ENCODE measurements at regions not wholly inside any gene's neighbourhood (a gene's known extent, or its start where the extent isn't known, plus 50 kb on each side); places are given as distances from the start of the nearest gene placed in this dataset.

DNA sequence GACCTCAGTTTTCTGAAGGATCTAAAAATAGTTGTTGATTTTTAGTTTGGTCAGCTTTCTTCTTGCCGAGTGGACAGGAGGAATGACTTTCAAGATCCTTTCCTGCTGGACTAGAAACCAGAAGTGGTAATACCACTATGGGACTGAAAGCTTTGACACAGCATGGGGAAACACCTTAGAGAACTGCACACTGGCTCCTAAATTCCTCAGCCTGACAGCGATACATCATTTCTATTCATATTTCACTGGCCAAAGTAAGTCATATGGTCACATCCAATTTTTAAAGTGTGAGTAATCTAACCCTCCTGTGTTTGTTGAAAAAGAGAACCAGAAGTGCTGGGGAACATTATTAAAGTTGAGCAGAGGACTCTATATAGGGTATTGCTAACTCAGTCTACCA, 244.7 kb upstream of the MMADHC start:
- no peaks in the 10 kb centered on the region for H3K36me3 ChIP-seq (ENCODE audit: control insufficient read depth in 1 of 2, insufficient read depth in 2 of 2, low read length in 2 of 2)
- H3K4me1 ChIP-seq (ENCODE audit: control insufficient read depth in 1 of 2, insufficient read depth in 2 of 2, low read length in 2 of 2), result no peaks in the 10 kb centered on the region
- ATAC-seq (no peak), DNase-seq (ENCODE audit: low read depth, low spot score) (no peak)
- ChIA-PET RAD21 (ENCODE audit: low non-redundant PET in 1 of 2, low total read pairs in 2 of 2, uncharacterized antibody in 2 of 2, unreplicated experiment in 2 of 2) (no interaction called here), POLR2A (no interaction called here), CTCF (no interaction called here)
- H3K4me2 ChIP-seq (ENCODE audit: low read length), result no peak overlapping the region
- no peaks in the 10 kb centered on the region for H3K9me2 ChIP-seq (ENCODE audit: insufficient read depth)
- no peaks in the 10 kb centered on the region for H3K79me2 ChIP-seq (ENCODE audit: insufficient read depth, low read length)
- intact Hi-C loops (cut with micrococcal nuclease), result no loop called here
- no peaks in the 10 kb centered on the region for H4K20me1 ChIP-seq (ENCODE audit: insufficient read depth)
- no peaks in the 10 kb centered on the region for H3K9me3 ChIP-seq (ENCODE audit: control insufficient read depth in 1 of 2, insufficient read depth in 1 of 2, low read depth in 1 of 2, low read length in 2 of 2)
- H3K9ac ChIP-seq (ENCODE audit: low read length), result no peak overlapping the region
- no peaks in the 10 kb centered on the region for H3K27me3 ChIP-seq (ENCODE audit: insufficient read depth, low read length)
- H2AFZ ChIP-seq (ENCODE audit: low read depth, low read length, poor library complexity, severe bottlenecking), result no peak overlapping the region
- H3K27ac ChIP-seq (ENCODE audit: low read depth, low read length), result no peak overlapping the region
- TF ChIP-seq POLR2AphosphoS5 (IDR thresholded peaks at IDR 0.05; ENCODE audit: low read depth, low read length) (no peak), ZNF274 (IDR thresholded peaks at IDR 0.05; ENCODE audit: low read depth, low read length) (no peak)
- H3K4me3 ChIP-seq (replicated peaks in 1 of 2; ENCODE audit: low read depth in 1 of 2, low read length in 2 of 2), result no peak overlapping the region
- no TSS peak for BruUV-seq (replicated peaks)

DNA sequence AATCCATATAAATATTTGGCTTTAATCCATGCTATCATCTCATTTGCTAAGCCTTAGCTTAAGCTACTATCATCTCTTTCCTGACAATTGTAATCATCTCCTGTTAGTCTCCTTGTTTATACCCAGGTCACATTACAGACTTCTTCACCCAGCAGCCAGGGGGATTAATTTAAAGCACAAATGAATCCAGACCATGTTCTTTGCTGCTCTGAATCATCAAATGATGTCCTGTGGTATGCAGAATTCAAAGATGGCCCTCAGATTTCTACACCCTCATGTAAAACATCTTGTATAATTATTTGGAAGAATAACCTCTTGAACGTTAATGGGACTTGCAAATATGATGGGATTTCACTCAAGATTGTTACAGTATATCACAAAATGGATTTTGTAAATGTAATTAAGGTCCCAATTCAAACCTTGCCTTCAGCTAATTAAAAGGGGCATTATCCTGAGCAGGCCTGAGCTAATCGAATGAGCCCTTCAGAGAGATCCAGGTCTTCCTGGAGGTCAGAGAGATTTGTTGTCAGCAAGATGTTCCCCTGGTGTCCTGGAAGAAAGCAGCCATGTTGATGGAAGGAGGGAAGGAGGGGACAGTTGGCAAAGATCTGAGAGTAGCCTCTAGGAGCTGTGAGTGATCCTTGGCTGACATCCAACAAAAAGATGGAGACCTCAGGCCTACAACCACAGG, 241.1 kb upstream of the MMADHC start:
- intact Hi-C loops (cut with micrococcal nuclease), result no loop called here
- DNase-seq (ENCODE audit: low read depth, low spot score), result no peak
- Histone ChIP-seq H3K27me3 (ENCODE audit: insufficient read depth, low read length) (no peaks in the 10 kb centered on the region), H3K9me2 (ENCODE audit: insufficient read depth) (no peaks in the 10 kb centered on the region), H3K4me3 (replicated peaks in 1 of 2; ENCODE audit: low read depth in 1 of 2, low read length in 2 of 2) (no peak overlapping the region), H4K20me1 (ENCODE audit: insufficient read depth) (no peaks in the 10 kb centered on the region), H3K9me3 (ENCODE audit: control insufficient read depth in 1 of 2, insufficient read depth in 1 of 2, low read depth in 1 of 2, low read length in 2 of 2) (no peaks in the 10 kb centered on the region), H2AFZ (ENCODE audit: low read depth, low read length, poor library complexity, severe bottlenecking) (no peak overlapping the region), H3K36me3 (ENCODE audit: control insufficient read depth in 1 of 2, insufficient read depth in 2 of 2, low read length in 2 of 2) (no peaks in the 10 kb centered on the region), H3K79me2 (ENCODE audit: insufficient read depth, low read length) (no peaks in the 10 kb centered on the region), H3K27ac (ENCODE audit: low read depth, low read length) (no peak overlapping the region), H3K4me1 (ENCODE audit: control insufficient read depth in 1 of 2, insufficient read depth in 2 of 2, low read length in 2 of 2) (no peaks in the 10 kb centered on the region), H3K9ac (ENCODE audit: low read length) (no peak overlapping the region), H3K4me2 (ENCODE audit: low read length) (no peak overlapping the region)
- no peak for ATAC-seq
- TF ChIP-seq SRF (IDR thresholded peaks at IDR 0.05; ENCODE audit: low read depth) (no peak), ZFX (IDR thresholded peaks at IDR 0.05) (no peak), POLR2AphosphoS5 (IDR thresholded peaks at IDR 0.05; ENCODE audit: low read depth, low read length) (no peak), ZNF274 (IDR thresholded peaks at IDR 0.05; ENCODE audit: low read depth, low read length) (no peak), CBX3 (IDR thresholded peaks at IDR 0.05; ENCODE audit: low read depth) (no peak), ELF1 (IDR thresholded peaks at IDR 0.05; ENCODE audit: borderline replicate concordance, low read depth) (no peak), JUND (IDR thresholded peaks at IDR 0.05) (no peak)
- TF ChIP-seq, protein P1, sequence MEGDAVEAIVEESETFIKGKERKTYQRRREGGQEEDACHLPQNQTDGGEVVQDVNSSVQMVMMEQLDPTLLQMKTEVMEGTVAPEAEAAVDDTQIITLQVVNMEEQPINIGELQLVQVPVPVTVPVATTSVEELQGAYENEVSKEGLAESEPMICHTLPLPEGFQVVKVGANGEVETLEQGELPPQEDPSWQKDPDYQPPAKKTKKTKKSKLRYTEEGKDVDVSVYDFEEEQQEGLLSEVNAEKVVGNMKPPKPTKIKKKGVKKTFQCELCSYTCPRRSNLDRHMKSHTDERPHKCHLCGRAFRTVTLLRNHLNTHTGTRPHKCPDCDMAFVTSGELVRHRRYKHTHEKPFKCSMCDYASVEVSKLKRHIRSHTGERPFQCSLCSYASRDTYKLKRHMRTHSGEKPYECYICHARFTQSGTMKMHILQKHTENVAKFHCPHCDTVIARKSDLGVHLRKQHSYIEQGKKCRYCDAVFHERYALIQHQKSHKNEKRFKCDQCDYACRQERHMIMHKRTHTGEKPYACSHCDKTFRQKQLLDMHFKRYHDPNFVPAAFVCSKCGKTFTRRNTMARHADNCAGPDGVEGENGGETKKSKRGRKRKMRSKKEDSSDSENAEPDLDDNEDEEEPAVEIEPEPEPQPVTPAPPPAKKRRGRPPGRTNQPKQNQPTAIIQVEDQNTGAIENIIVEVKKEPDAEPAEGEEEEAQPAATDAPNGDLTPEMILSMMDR (IDR thresholded peaks at IDR 0.05 in 2 of 3, conservative IDR thresholded peaks at IDR 0.05 in 1 of 3; ENCODE audit: borderline replicate concordance in 1 of 3, insufficient read depth in 1 of 3, low read depth in 2 of 3, low read length in 2 of 3), result no peak
- ChIA-PET CTCF (no interaction called here), RAD21 (ENCODE audit: low non-redundant PET in 1 of 2, low total read pairs in 2 of 2, uncharacterized antibody in 2 of 2, unreplicated experiment in 2 of 2) (no interaction called here), POLR2A (no interaction called here)
- BruUV-seq (replicated peaks), result no TSS peak
